HCT116 (cell line): ENCODE measurements at regions not wholly inside any gene's neighbourhood (a gene's known extent, or its start where the extent isn't known, plus 50 kb on each side); places are given as distances from the start of the nearest gene placed in this dataset.

Source experiments
- ATAC-seq: fragments of 200-7000 bp; cut with Tn5 transposase; 2 replicates; pipeline ENCODE4 v1.9.1; 2020; ENCODE audit warnings: mild to moderate bottlenecking, moderate library complexity
- BruUV-seq: library from RNA; stranded (reverse); fragments of 400-500 nt; replicated peaks from 2 replicates; lab custom pipeline; 2021; lab: Mats Ljungman, UMichigan
- CTCF ChIA-PET: fragments of 300-600 bp; sonication (Branson Sonifier 250); formaldehyde crosslinking; loops from one replicate; lab custom pipeline; 2021; ENCODE audit warnings: antibody characterized with exemption; lab: Charles Lee
- POLR2A ChIA-PET: fragments of 300-600, 350-600 bp; sonication (Branson Sonifier 250); formaldehyde crosslinking; loops from one replicate; lab custom pipeline; 2021; ENCODE audit warnings: antibody characterized with exemption; lab: Charles Lee
- RAD21 ChIA-PET, 2 experiments: fragments of 300-600 bp; sonication (Branson Sonifier 250); formaldehyde crosslinking; loops; one replicate each; lab custom pipeline; 2023; ENCODE audit warnings: low total read pairs in 2 of 2; ENCODE audit not compliant: uncharacterized antibody in 2 of 2, unreplicated experiment in 2 of 2, low non-redundant PET in 1 of 2; lab: Charles Lee
- DNase-seq: peaks from one replicate; pipeline ENCODE4 v3.0.0-alpha.2; 2010; ENCODE audit warnings: low read depth, low spot score
- H2AFZ ChIP-seq: fragments of 200-600 bp; shearing (Covaris generic), sonication (generic); 2 replicates; pipeline ENCODE4 v1.6.1; 2017; ENCODE audit warnings: low read depth, mixed run types, mixed read lengths, antibody characterized with exemption, low read length; ENCODE audit not compliant: poor library complexity, severe bottlenecking
- H3K27ac ChIP-seq: 2 replicates; pipeline ENCODE4 v1.5.1; 2012; ENCODE audit warnings: low read depth, low read length
- H3K27me3 ChIP-seq: fragments of 200-600 bp; sonication (generic); 2 replicates; pipeline ENCODE4 v1.6.1; 2016; ENCODE audit warnings: mixed run types, low read length, mixed read lengths; ENCODE audit not compliant: insufficient read depth
- H3K36me3 ChIP-seq, 2 experiments: fragments of 200-500 bp in 1 of 2; fragments of 200-600 bp in 1 of 2; sonication (Bioruptor generic) in 1 of 2; sonication (generic) in 1 of 2; 2 replicates each; pipeline versions ENCODE4 v1.5.1 to v1.6.1; 2014 to 2016; ENCODE audit warnings: low read length in 2 of 2, inconsistent platforms in 1 of 2, mixed read lengths in 1 of 2, mixed run types in 1 of 2; ENCODE audit not compliant: insufficient read depth in 2 of 2, control insufficient read depth in 1 of 2
- H3K4me1 ChIP-seq, 2 experiments: fragments of 200-600 bp in 1 of 2; sonication (generic) in 1 of 2; 2 replicates each; pipeline versions ENCODE4 v1.5.1 to v1.6.1; 2012 to 2017; ENCODE audit warnings: low read length in 2 of 2, inconsistent platforms in 1 of 2, mild to moderate bottlenecking in 1 of 2, mixed read lengths in 1 of 2, mixed run types in 1 of 2, moderate library complexity in 1 of 2; ENCODE audit not compliant: insufficient read depth in 2 of 2, control insufficient read depth in 1 of 2
- H3K4me2 ChIP-seq: fragments of 200-600 bp; sonication (generic); 2 replicates; pipeline ENCODE4 v1.6.1; 2017; ENCODE audit warnings: mixed run types, low read length, mixed read lengths
- H3K4me3 ChIP-seq, 2 experiments: fragments of 200-600 bp in 1 of 2; sonication (generic) in 1 of 2; replicated peaks in 1 of 2; 2 replicates each; pipeline ENCODE4 v1.5.1; 2011 to 2016; ENCODE audit warnings: low read length in 2 of 2, control low read depth in 1 of 2, low read depth in 1 of 2, mild to moderate bottlenecking in 1 of 2, mixed read lengths in 1 of 2, mixed run types in 1 of 2
- H3K79me2 ChIP-seq: fragments of 200-600 bp; sonication (generic); 2 replicates; pipeline ENCODE4 v1.6.1; 2017; ENCODE audit warnings: mild to moderate bottlenecking, mixed run types, low read length, moderate library complexity, mixed read lengths; ENCODE audit not compliant: insufficient read depth
- H3K9ac ChIP-seq: fragments of 200-600 bp; sonication (generic); 2 replicates; pipeline ENCODE4 v1.6.1; 2016; ENCODE audit warnings: low read length, mixed read lengths
- H3K9me2 ChIP-seq: fragments of 200-600 bp; sonication (generic), shearing (Covaris generic); 2 replicates; pipeline ENCODE4 v1.6.1; 2017; ENCODE audit warnings: mixed run types, mild to moderate bottlenecking, moderate library complexity; ENCODE audit not compliant: insufficient read depth
- H3K9me3 ChIP-seq, 2 experiments: fragments of 200-500 bp in 1 of 2; fragments of 200-600 bp in 1 of 2; sonication (Bioruptor generic) in 1 of 2; sonication (generic) in 1 of 2; 2 replicates each; pipeline ENCODE4 v1.6.1; 2014 to 2017; ENCODE audit warnings: low read length in 2 of 2, mixed read lengths in 2 of 2, inconsistent platforms in 1 of 2, low read depth in 1 of 2, mild to moderate bottlenecking in 1 of 2, mixed run types in 1 of 2, moderate library complexity in 1 of 2; ENCODE audit not compliant: control insufficient read depth in 1 of 2, insufficient read depth in 1 of 2
- H4K20me1 ChIP-seq: fragments of 200-600 bp; sonication (generic), shearing (Covaris generic); 2 replicates; pipeline ENCODE4 v1.6.1; 2017; ENCODE audit warnings: mixed run types, mild to moderate bottlenecking, moderate library complexity; ENCODE audit not compliant: insufficient read depth
- ATF3 ChIP-seq: IDR thresholded peaks from 2 replicates; pipeline ENCODE4 v1.6.1; 2012
- CBX3 ChIP-seq: IDR thresholded peaks from 2 replicates; pipeline ENCODE4 v1.6.1; 2012; ENCODE audit warnings: low read depth
- CEBPB ChIP-seq: IDR thresholded peaks from 2 replicates; pipeline ENCODE4 v1.6.1; 2012; ENCODE audit warnings: low read depth
- CTCF ChIP-seq, 3 experiments: fragments of 200-600 bp in 1 of 3; sonication (generic) in 1 of 3; IDR thresholded peaks in 2 of 3; conservative IDR thresholded peaks in 1 of 3; 2 replicates each; pipeline ENCODE4 v1.5.1; 2012 to 2017; ENCODE audit warnings: low read depth in 2 of 3, low read length in 2 of 3, antibody characterized with exemption in 1 of 3, borderline replicate concordance in 1 of 3, control low read depth in 1 of 3, mild to moderate bottlenecking in 1 of 3, mixed read lengths in 1 of 3, mixed run types in 1 of 3, moderate library complexity in 1 of 3; ENCODE audit not compliant: insufficient read depth in 1 of 3
- EGR1 ChIP-seq: IDR thresholded peaks from 2 replicates; pipeline ENCODE4 v1.6.1; 2012; ENCODE audit warnings: low read depth
- ELF1 ChIP-seq: IDR thresholded peaks from 2 replicates; pipeline ENCODE4 v1.6.1; 2012; ENCODE audit warnings: low read depth, borderline replicate concordance
- EZH2 ChIP-seq: fragments of 200-600 bp; sonication (generic); IDR thresholded peaks from 2 replicates; pipeline ENCODE4 v1.6.1; 2017; ENCODE audit warnings: antibody characterized with exemption, mixed run types
- EZH2phosphoT487 ChIP-seq: fragments of 200-600 bp; IDR thresholded peaks from 2 replicates; pipeline ENCODE4 v1.6.1; 2018; ENCODE audit warnings: antibody characterized with exemption, borderline replicate concordance
- POLR2AphosphoS5 ChIP-seq: IDR thresholded peaks from 2 replicates; pipeline ENCODE4 v1.6.1; 2011; ENCODE audit warnings: mild to moderate bottlenecking, low read depth, low read length, moderate library complexity
- RAD21 ChIP-seq: IDR thresholded peaks from 2 replicates; pipeline ENCODE4 v1.6.1; 2012; ENCODE audit warnings: low read depth, mild to moderate bottlenecking
- REST ChIP-seq: IDR thresholded peaks from 2 replicates; pipeline ENCODE4 v1.6.1; 2012; ENCODE audit warnings: low read depth
- SIN3A ChIP-seq: IDR thresholded peaks from 2 replicates; pipeline ENCODE4 v1.6.1; 2012; ENCODE audit warnings: low read depth
- SP1 ChIP-seq: IDR thresholded peaks from 2 replicates; pipeline ENCODE4 v1.6.1; 2012; ENCODE audit warnings: low read depth
- SRF ChIP-seq: IDR thresholded peaks from 2 replicates; pipeline ENCODE4 v1.6.1; 2012; ENCODE audit warnings: low read depth
- TCF7L2 ChIP-seq: IDR thresholded peaks from 2 replicates; pipeline ENCODE4 v1.7.0; 2011; ENCODE audit warnings: borderline replicate concordance, inconsistent platforms; ENCODE audit not compliant: insufficient read depth, insufficient read length; ENCODE audit errors: extremely low read depth
- YY1 ChIP-seq: IDR thresholded peaks from 2 replicates; pipeline ENCODE4 v1.6.1; 2011; ENCODE audit warnings: low read length, low read depth, moderate library complexity, mild to moderate bottlenecking; ENCODE audit not compliant: insufficient replicate concordance; ENCODE audit errors: extremely low read depth
- ZBTB33 ChIP-seq: IDR thresholded peaks from 2 replicates; pipeline ENCODE4 v1.6.1; 2011; ENCODE audit warnings: mild to moderate bottlenecking, low read length, moderate library complexity; ENCODE audit not compliant: insufficient replicate concordance; ENCODE audit errors: extremely low read depth
- ZFX ChIP-seq: fragments of 450-650 bp; IDR thresholded peaks from 2 replicates; pipeline ENCODE4 v1.6.1; 2017
- ZNF274 ChIP-seq: fragments of 200-500 bp; sonication (Bioruptor generic); IDR thresholded peaks from 2 replicates; pipeline ENCODE4 v1.6.1; 2014; ENCODE audit warnings: mild to moderate bottlenecking, low read depth, low read length, inconsistent platforms
- intact Hi-C: fragments of 100-400 bp; cut with micrococcal nuclease; formaldehyde crosslinking; loops from 2 replicates; pipeline ENCODE4 v1.10.0; 2022

- no peaks in the 10 kb centered on the region for H4K20me1 ChIP-seq
- ATAC-seq, result no peak
- H3K4me2 ChIP-seq, result no peak overlapping the region
- intact Hi-C loops, result no loop called here
- H3K9me3 ChIP-seq, result no peaks in the 10 kb centered on the region
- no peaks in the 10 kb centered on the region for H3K9me2 ChIP-seq
- CTCF ChIA-PET, result no interaction called here
- H3K27me3 ChIP-seq, result no peaks in the 10 kb centered on the region
- H3K4me1 ChIP-seq, result no peaks in the 10 kb centered on the region
- H3K36me3 ChIP-seq, result no peaks in the 10 kb centered on the region
- no peaks in the 10 kb centered on the region for H3K79me2 ChIP-seq
- TF ChIP-seq CTCF (IDR thresholded peaks at IDR 0.05 in 2 of 3, conservative IDR thresholded peaks at IDR 0.05 in 1 of 3; ENCODE audit: borderline replicate concordance in 1 of 3, insufficient read depth in 1 of 3, low read depth in 2 of 3, low read length in 2 of 3) (no peak), CEBPB (no peak), SRF (no peak), EZH2phosphoT487 (no peak), ZNF274 (no peak), TCF7L2 (no peak), YY1 (no peak), SP1 (no peak), REST (no peak), ZBTB33 (no peak), CBX3 (no peak), EGR1 (no peak), ATF3 (no peak), ELF1 (no peak), RAD21 (no peak), ZFX (no peak), POLR2AphosphoS5 (no peak), SIN3A (no peak), EZH2 (no peak)
- TF ChIP-seq, all 23 proteins: peak for 0
- Histone ChIP-seq H3K4me3 (no peak overlapping the region), H3K27ac (no peak overlapping the region), H2AFZ (no peak overlapping the region), H3K9ac (no peak overlapping the region)
- ChIA-PET POLR2A (no interaction called here), RAD21 (no interaction called here)
- BruUV-seq, result no TSS peak
- no peak for DNase-seq
These were observed 123.8 kb upstream of the NAA20 start for GRCh38 chr20:19893356-19893755.
